Ishikawa (cell line): ENCODE measurements at regions not wholly inside any gene's neighbourhood (a gene's known extent, or its start where the extent isn't known, plus 50 kb on each side); places are given as distances from the start of the nearest gene placed in this dataset.

Experiments
- CEBPB ChIP-seq: IDR thresholded peaks from 2 replicates; pipeline ENCODE4 v1.6.1; 2012
- CREB1 ChIP-seq: IDR thresholded peaks from 2 replicates; pipeline ENCODE4 v1.6.1; 2012; ENCODE audit warnings: low read depth
- EGR1 ChIP-seq: IDR thresholded peaks from 2 replicates; pipeline ENCODE4 v1.6.1; 2012
- EP300 ChIP-seq: IDR thresholded peaks from 2 replicates; pipeline ENCODE4 v1.6.1; 2012; ENCODE audit warnings: borderline replicate concordance
- FOXM1 ChIP-seq: IDR thresholded peaks from 2 replicates; pipeline ENCODE4 v1.6.1; 2012; ENCODE audit warnings: low read depth, borderline replicate concordance
- NFIC ChIP-seq: IDR thresholded peaks from 2 replicates; pipeline ENCODE4 v1.6.1; 2012
- RAD21 ChIP-seq: IDR thresholded peaks from 2 replicates; pipeline ENCODE4 v1.6.1; 2012; ENCODE audit warnings: low read depth
- REST ChIP-seq: IDR thresholded peaks from 2 replicates; pipeline ENCODE4 v1.6.1; 2012; ENCODE audit warnings: low read depth, mild to moderate bottlenecking
- TAF1 ChIP-seq: IDR thresholded peaks from 2 replicates; pipeline ENCODE4 v1.6.1; 2012; ENCODE audit warnings: low read depth, mild to moderate bottlenecking
- TCF12 ChIP-seq: IDR thresholded peaks from 2 replicates; pipeline ENCODE4 v1.6.1; 2012; ENCODE audit warnings: low read depth
- TEAD4 ChIP-seq: IDR thresholded peaks from 2 replicates; pipeline ENCODE4 v1.6.1; 2012
- USF1 ChIP-seq: IDR thresholded peaks from 2 replicates; pipeline ENCODE4 v1.6.1; 2012
- YY1 ChIP-seq: IDR thresholded peaks from 2 replicates; pipeline ENCODE4 v1.6.1; 2012; ENCODE audit warnings: low read depth
- ZBTB7A ChIP-seq: IDR thresholded peaks from 2 replicates; pipeline ENCODE4 v1.6.1; 2012; ENCODE audit warnings: low read depth
- TF ChIP-seq, protein P1 (sequence below): IDR thresholded peaks from 2 replicates; pipeline ENCODE4 v1.6.1; 2012

DNA sequence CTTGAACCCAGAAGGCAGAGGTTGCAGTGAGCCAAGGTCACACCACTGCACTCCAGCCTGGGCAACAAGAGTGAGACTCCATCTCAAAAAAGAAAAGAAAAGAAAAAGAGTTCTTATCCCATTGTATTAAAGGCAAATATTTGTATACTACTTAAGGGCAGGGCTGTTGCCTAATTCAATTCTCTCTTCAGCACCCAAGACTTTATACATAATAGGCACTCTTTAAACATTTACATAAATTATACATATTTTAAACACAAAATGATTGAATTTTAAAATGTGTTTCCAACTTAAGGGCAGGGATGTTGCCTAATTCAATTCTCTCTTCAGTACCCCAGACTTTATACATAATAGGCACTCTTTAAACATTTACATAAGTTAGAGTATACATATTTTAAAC lies 424.3 kb upstream of the ARID1B start:
- no peak for TF ChIP-seq TCF12
- no peak for TF ChIP-seq CEBPB
- no peak for TF ChIP-seq USF1
- no peak for TF ChIP-seq TAF1
- TF ChIP-seq ZBTB7A = no peak
- no peak for TF ChIP-seq REST
- TF ChIP-seq NFIC = no peak
- TF ChIP-seq CREB1 = no peak
- TF ChIP-seq YY1 = no peak
- TF ChIP-seq, protein P1, sequence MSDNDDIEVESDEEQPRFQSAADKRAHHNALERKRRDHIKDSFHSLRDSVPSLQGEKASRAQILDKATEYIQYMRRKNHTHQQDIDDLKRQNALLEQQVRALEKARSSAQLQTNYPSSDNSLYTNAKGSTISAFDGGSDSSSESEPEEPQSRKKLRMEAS = no peak
- no peak for TF ChIP-seq RAD21
- no peak for TF ChIP-seq EP300
- TF ChIP-seq EGR1 = no peak
- no peak for TF ChIP-seq FOXM1
- TF ChIP-seq TEAD4 = no peak

- TF ChIP-seq FOXM1 (no peak), ZBTB7A (no peak), TCF12 (no peak), NFIC (no peak), REST (no peak), USF1 (no peak), TEAD4 (no peak), RAD21 (no peak), CREB1 (no peak)
- TF ChIP-seq, protein P1 = no peak
Observed at GRCh38 chr6:156351346-156351966, 425.7 kb upstream of the ARID1B start.

GRCh38 chr6:156350337-156350736 lies 426.8 kb upstream of the ARID1B start:
- TF ChIP-seq USF1 (no peak), RAD21 (no peak), CEBPB (no peak), EGR1 (no peak), CREB1 (no peak), FOXM1 (no peak), NFIC (no peak), ZBTB7A (no peak), TEAD4 (no peak), REST (no peak), EP300 (no peak), TAF1 (no peak), TCF12 (no peak), YY1 (no peak)
- TF ChIP-seq, protein P1 = no peak

GRCh38 chr6:156348849-156349248 lies 428.3 kb upstream of the ARID1B start:
- TF ChIP-seq CREB1 = no peak
- TF ChIP-seq, protein P1 = no peak
- TF ChIP-seq ZBTB7A = no peak
- no peak for TF ChIP-seq TEAD4
- no peak for TF ChIP-seq NFIC
- TF ChIP-seq YY1 = no peak
- no peak for TF ChIP-seq USF1
- no peak for TF ChIP-seq FOXM1
- TF ChIP-seq CEBPB = no peak
- TF ChIP-seq EGR1 = no peak
